WTC11 (cell line): ENCODE measurements at regions not wholly inside any gene's neighbourhood (a gene's known extent, or its start where the extent isn't known, plus 50 kb on each side); places are given as distances from the start of the nearest gene placed in this dataset.

ENCODE experiments used
- AFF4 ChIP-seq: sonication (generic); formaldehyde crosslinking; IDR thresholded peaks from 2 replicates; pipeline ENCODE4 v1.8.1; 2023; ENCODE audit warnings: mild to moderate bottlenecking, missing genetic modification reagents, borderline replicate concordance
- AR ChIP-seq: fragments of 250-450 bp; sonication (Bioruptor Pico); IDR thresholded peaks from 2 replicates; pipeline ENCODE4 v1.9.0; 2021; ENCODE audit warnings: mild to moderate bottlenecking
- ATF6 ChIP-seq: sonication (generic); formaldehyde crosslinking; IDR thresholded peaks from 2 replicates; pipeline ENCODE4 v1.8.1; 2023; ENCODE audit warnings: mild to moderate bottlenecking, missing genetic modification reagents
- CREM ChIP-seq: sonication (generic); formaldehyde crosslinking; IDR thresholded peaks from 2 replicates; pipeline ENCODE4 v1.8.1; 2022; ENCODE audit warnings: mild to moderate bottlenecking, missing genetic modification reagents, moderate library complexity
- CTCF ChIP-seq: fragments of 200-600 bp; IDR thresholded peaks from 2 replicates; pipeline ENCODE4 v1.8.0; 2022; ENCODE audit warnings: antibody characterized with exemption
- E2F4 ChIP-seq: sonication (generic); formaldehyde crosslinking; IDR thresholded peaks from 2 replicates; pipeline ENCODE4 v1.8.1; 2022; ENCODE audit warnings: low read depth, mild to moderate bottlenecking, moderate library complexity, missing genetic modification reagents, borderline replicate concordance
- E2F5 ChIP-seq: sonication (generic); formaldehyde crosslinking; IDR thresholded peaks from 2 replicates; pipeline ENCODE4 v1.8.1; 2022; ENCODE audit warnings: mild to moderate bottlenecking, moderate library complexity, missing genetic modification reagents
- FOXK1 ChIP-seq: sonication (generic); formaldehyde crosslinking; IDR thresholded peaks from 2 replicates; pipeline ENCODE4 v1.8.0; 2022; ENCODE audit warnings: mild to moderate bottlenecking, moderate library complexity, missing genetic modification reagents
- MXD4 ChIP-seq: fragments of 250-450 bp; sonication (Bioruptor Pico); IDR thresholded peaks from 2 replicates; pipeline ENCODE4 v1.8.0; 2021; ENCODE audit warnings: mild to moderate bottlenecking, moderate library complexity, borderline replicate concordance
- NFYB ChIP-seq: sonication (generic); formaldehyde crosslinking; conservative IDR thresholded peaks from 2 replicates; pipeline ENCODE4 v1.8.0; 2022; ENCODE audit warnings: low read depth, missing genetic modification reagents
- TP53 ChIP-seq: sonication (generic); formaldehyde crosslinking; IDR thresholded peaks from 2 replicates; pipeline ENCODE4 v1.8.1; 2023; ENCODE audit warnings: mild to moderate bottlenecking, missing genetic modification reagents
- USF1 ChIP-seq: sonication (generic); formaldehyde crosslinking; IDR thresholded peaks from 2 replicates; pipeline ENCODE4 v1.8.0; 2022; ENCODE audit warnings: mild to moderate bottlenecking, missing genetic modification reagents

GRCh38 chr18:54776282-54776977 lies 51.8 kb upstream of the RAB27B start:
- TF ChIP-seq CREM (CRISPR knock-in tag) = no peak
- no peak for TF ChIP-seq CTCF
- TF ChIP-seq AR (CRISPR knock-in tag) = no peak
- no peak for TF ChIP-seq E2F5 (CRISPR knock-in tag)
- no peak for TF ChIP-seq MXD4 (CRISPR knock-in tag)
- no peak for TF ChIP-seq ATF6 (CRISPR knock-in tag)
- no peak for TF ChIP-seq FOXK1 (CRISPR knock-in tag)
- TF ChIP-seq NFYB (CRISPR knock-in tag) = no peak
- no peak for TF ChIP-seq TP53
- no peak for TF ChIP-seq USF1 (CRISPR knock-in tag)
- TF ChIP-seq E2F4 (CRISPR knock-in tag) = no peak
- TF ChIP-seq AFF4 (CRISPR knock-in tag) = no peak
